GM12873 (cell line): ENCODE measurements at regions not wholly inside any gene's neighbourhood (a gene's known extent, or its start where the extent isn't known, plus 50 kb on each side); places are given as distances from the start of the nearest gene placed in this dataset.

Experiments used
- CTCF ChIP-seq: IDR thresholded peaks from 2 replicates; pipeline ENCODE4 v1.5.1; 2012; ENCODE audit warnings: low read depth, mild to moderate bottlenecking, moderate library complexity, low read length, control low read depth; ENCODE audit not compliant: insufficient read depth; ENCODE audit errors: missing control alignments

GRCh38 chr9:12318732-12319685 lies 374.2 kb upstream of the TYRP1 start:
- no peak for TF ChIP-seq CTCF

DNA sequence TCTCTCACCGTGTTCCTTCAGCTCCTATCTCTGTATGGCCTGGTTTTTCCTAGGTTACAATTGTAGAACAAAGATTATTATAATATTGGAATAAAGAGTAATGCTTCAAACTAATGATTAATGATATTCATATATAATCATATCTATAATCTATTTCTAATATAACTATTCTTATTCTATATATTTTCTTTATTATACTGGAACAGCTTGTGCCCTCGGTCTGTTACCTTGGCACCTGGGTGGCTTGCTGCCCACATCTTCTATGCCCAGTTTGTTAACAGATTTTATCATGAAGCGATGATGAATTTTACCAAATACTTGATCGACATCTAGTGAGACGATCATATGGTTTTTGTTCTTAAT lies 363.6 kb upstream of the TYRP1 start:
- TF ChIP-seq CTCF = no peak

DNA sequence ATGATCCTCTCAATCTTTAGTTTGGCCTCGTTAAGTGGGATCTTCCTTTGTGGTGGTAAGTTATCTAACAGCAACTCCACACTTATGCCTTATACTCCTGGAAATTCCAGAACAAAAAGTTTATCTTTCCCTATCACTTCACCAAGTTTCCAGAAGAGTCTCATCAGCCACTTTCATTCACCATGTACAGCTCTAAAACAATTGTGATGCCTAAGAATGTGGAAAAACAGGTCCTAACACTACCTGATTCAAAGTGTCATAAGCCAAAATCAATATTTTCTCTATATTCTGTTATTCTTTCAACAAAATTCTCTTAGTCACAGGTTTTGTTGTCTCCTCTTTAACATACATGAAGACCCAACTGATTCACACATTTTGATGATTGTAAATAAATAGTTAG lies 342.4 kb upstream of the TYRP1 start:
- TF ChIP-seq CTCF = no peak

DNA sequence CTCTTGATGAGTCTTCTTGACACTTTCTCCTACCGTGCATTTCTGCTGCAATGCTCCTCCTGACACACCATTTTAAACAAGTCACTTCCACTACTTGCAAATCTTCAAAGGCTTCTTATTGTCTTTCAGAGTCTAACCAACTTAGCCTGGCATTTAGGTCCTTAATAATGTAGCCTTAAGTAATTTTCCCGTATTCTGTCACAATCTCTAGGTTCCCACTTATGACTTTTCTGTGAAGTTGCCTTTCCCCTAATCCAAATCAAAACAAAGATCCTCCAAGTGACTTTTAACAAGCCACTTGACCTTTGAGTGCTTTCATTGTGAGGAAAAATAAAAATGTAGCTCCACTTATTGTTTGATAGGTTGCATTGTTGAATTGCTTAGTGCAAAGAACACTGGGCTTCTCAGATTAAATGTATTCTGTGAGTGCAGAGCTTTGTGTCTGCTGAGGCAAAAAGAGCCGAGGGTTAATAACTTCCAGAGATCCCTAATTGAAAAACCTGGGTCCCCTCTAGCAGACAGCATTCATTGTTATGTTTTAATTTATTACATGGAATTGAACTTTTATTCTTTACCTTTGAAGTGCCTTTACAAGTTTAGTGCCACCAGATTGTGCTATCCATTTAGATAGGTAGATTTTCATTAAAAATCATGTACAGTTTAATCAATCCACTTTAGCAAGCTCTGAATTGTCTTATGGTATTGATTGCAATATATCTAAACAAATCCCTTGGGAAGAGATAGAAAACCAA lies 341.7 kb upstream of the TYRP1 start:
- no peak for TF ChIP-seq CTCF

DNA sequence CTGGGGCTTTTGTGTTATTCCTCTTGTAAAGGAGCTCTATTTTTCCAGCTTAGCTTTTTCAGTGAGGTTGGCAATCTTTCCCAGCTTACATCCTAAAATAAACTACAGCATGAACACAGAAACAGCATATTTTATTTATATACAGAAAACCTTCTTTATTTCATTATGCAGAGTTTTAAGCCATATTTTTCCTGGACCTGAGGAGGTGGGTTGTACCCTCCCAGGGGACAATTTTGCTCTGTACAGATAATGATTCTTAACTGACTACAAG lies 341.2 kb upstream of the TYRP1 start:
- no peak for TF ChIP-seq CTCF

DNA sequence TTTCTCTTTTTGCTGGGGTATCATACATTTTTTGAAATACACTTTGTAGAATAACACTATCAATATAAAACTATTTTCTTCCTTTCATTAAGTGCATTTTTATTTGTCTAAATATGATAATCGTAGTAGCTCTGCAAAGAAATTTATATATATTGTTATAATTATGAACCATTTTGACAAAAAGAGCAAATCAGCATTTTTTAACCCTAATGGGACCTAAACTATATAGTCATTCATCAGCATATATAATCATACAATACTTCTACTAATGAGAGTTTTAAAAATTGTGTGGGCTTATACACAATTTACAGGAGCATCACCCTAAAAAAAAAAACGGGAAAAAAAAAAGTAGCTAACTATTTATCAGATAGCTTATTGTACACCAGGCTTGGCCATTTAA lies 329.7 kb upstream of the TYRP1 start:
- TF ChIP-seq CTCF = no peak

DNA sequence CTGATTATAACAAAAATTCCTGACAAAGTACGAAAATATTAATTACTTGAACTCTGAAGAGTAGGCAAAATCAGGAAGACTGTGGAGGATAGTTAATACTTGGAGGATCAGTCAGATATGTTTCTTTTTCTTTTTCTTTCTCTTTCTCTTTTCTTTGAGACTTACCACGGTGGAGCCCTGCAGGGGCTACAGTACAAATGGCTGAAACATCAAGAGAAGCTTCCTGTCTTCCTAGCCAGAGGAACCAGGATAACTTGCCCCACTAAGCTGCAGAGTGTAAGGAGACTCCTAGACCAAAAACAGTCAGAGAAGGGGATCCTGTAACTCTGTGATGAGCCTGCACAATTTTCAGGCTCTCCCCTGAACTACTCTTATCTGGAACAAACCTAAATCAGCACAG lies 324.6 kb upstream of the TYRP1 start:
- TF ChIP-seq CTCF = no peak
